H1 (cell line): ENCODE measurements at regions not wholly inside any gene's neighbourhood (a gene's known extent, or its start where the extent isn't known, plus 50 kb on each side); places are given as distances from the start of the nearest gene placed in this dataset.

ENCODE experiments used
- CBX8 ChIP-seq: fragments of 300-800, 300-1000 bp; sonication (generic); IDR thresholded peaks from 2 replicates; pipeline ENCODE4 v1.7.1; 2016; ENCODE audit warnings: low read depth, low read length, borderline replicate concordance
- CREB1 ChIP-seq: IDR thresholded peaks from 2 replicates; pipeline ENCODE4 v1.6.1; 2012; ENCODE audit warnings: inconsistent platforms
- EP300 ChIP-seq, 2 experiments: IDR thresholded peaks; 1 replicate in 1 of 2; 2 replicates in 1 of 2; pipeline ENCODE4 v1.6.1; 2011 to 2012; ENCODE audit warnings: low read depth in 2 of 2, low read length in 2 of 2, mild to moderate bottlenecking in 2 of 2, borderline replicate concordance in 1 of 2, inconsistent platforms in 1 of 2, moderate library complexity in 1 of 2
- GTF2F1 ChIP-seq: IDR thresholded peaks from 2 replicates; pipeline ENCODE4 v1.6.1; 2012; ENCODE audit warnings: low read depth, low read length, improper control_type of control experiment, borderline replicate concordance
- PHF8 ChIP-seq: fragments of 200-600 bp; sonication (generic); conservative IDR thresholded peaks from 2 replicates; pipeline ENCODE4 v1.7.1; 2012; ENCODE audit warnings: low read depth, mild to moderate bottlenecking, inconsistent platforms, low read length, moderate library complexity
- RAD21 ChIP-seq, 2 experiments: IDR thresholded peaks in 1 of 2; conservative IDR thresholded peaks in 1 of 2; 2 replicates each; pipeline ENCODE4 v1.6.1; 2011; ENCODE audit warnings: low read depth in 2 of 2, low read length in 2 of 2, improper control_type of control experiment in 1 of 2, inconsistent platforms in 1 of 2, mild to moderate bottlenecking in 1 of 2, moderate library complexity in 1 of 2

DNA sequence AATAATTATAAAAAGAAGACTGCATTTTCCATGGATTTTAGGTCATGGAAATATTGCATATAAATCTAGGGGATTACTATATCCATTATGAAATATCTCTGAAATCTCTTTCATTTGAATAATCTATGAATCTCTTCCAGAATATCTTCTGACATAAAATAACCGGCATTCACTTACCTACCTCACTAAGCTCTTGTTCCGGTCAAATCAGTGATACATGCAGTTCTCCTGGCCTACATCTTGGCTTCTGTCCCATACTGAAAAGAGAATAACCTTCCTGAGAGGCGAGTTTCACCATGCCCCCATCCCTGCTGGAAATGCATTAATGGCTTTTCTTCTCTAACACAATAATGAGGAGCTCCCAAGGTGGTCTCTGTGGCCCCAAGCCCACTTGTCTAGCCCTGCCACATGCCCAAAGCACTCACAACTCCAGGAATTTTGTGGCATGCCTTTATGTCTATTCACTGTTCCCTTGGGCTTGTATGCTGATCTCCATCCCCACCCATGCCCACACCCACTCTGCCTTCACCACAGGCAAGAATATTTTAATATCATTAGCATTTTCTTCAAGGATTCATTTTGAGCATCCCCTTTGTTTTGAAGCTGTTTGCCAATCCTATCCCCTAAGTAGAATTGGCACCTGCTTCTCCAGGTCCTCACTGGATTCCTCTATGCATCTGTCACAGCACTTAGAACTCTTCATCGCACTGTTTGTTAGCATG, 401.6 kb downstream of the COG6 start (continued):
- TF ChIP-seq RAD21 (IDR thresholded peaks at IDR 0.05 in 1 of 2, conservative IDR thresholded peaks at IDR 0.05 in 1 of 2; ENCODE audit: low read depth in 2 of 2, low read length in 2 of 2) (no peak), EP300 (IDR thresholded peaks at IDR 0.05; ENCODE audit: borderline replicate concordance in 1 of 2, low read depth in 2 of 2, low read length in 2 of 2) (no peak), CREB1 (no peak), CBX8 (no peak), PHF8 (no peak), GTF2F1 (no peak)
